A673 (cell line): ENCODE measurements at regions not wholly inside any gene's neighbourhood (a gene's known extent, or its start where the extent isn't known, plus 50 kb on each side); places are given as distances from the start of the nearest gene placed in this dataset.

Experiments used
- BruUV-seq: library from RNA; stranded (reverse); fragments of 400-500 nt; replicated peaks from 2 replicates; lab custom pipeline; 2021; lab: Mats Ljungman, UMichigan
- CTCF ChIA-PET: fragments of 300-600 bp; sonication (Branson Sonifier 250); formaldehyde crosslinking; loops from one replicate; lab custom pipeline; 2022; ENCODE audit warnings: antibody characterized with exemption; lab: Charles Lee
- POLR2A ChIA-PET: fragments of 300-600 bp; sonication (Branson Sonifier 250); formaldehyde crosslinking; loops from one replicate; lab custom pipeline; 2022; ENCODE audit warnings: antibody characterized with exemption; ENCODE audit not compliant: low non-redundant PET; lab: Charles Lee
- DNase-seq: peaks from one replicate; pipeline ENCODE4 v3.0.0-alpha.2; 2015; ENCODE audit warnings: low spot score
- H3K27ac ChIP-seq: fragments of 200-600 bp; sonication (generic); 2 replicates; pipeline ENCODE4 v1.5.1; 2016; ENCODE audit warnings: mixed run types, low read depth, mild to moderate bottlenecking, mixed read lengths, antibody characterized with exemption, low read length; ENCODE audit not compliant: poor library complexity, severe bottlenecking
- H3K27me3 ChIP-seq: fragments of 200-600 bp; sonication (generic); replicated peaks from 2 replicates; pipeline ENCODE4 v1.6.1; 2017; ENCODE audit warnings: mixed run types, low read depth, mild to moderate bottlenecking, mixed read lengths, antibody characterized with exemption, low read length; ENCODE audit not compliant: insufficient read depth, poor library complexity
- H3K36me3 ChIP-seq: fragments of 200-600 bp; sonication (generic); 2 replicates; pipeline ENCODE4 v1.6.1; 2016; ENCODE audit warnings: mixed run types, mild to moderate bottlenecking, mixed read lengths, antibody characterized with exemption, low read length; ENCODE audit not compliant: insufficient read depth, poor library complexity, severe bottlenecking
- H3K4me1 ChIP-seq: fragments of 200-600 bp; sonication (generic); 2 replicates; pipeline ENCODE4 v1.6.1; 2017; ENCODE audit warnings: mixed run types, mild to moderate bottlenecking, mixed read lengths, antibody characterized with exemption, low read length; ENCODE audit not compliant: insufficient read depth, poor library complexity, severe bottlenecking
- H3K4me3 ChIP-seq: fragments of 200-600 bp; sonication (generic); 2 replicates; pipeline ENCODE4 v1.5.1; 2016; ENCODE audit warnings: low read depth, mixed run types, mild to moderate bottlenecking, mixed read lengths, low read length; ENCODE audit not compliant: poor library complexity, severe bottlenecking
- H3K9me3 ChIP-seq: fragments of 200-600 bp; sonication (generic); 2 replicates; pipeline ENCODE4 v1.6.1; 2016; ENCODE audit warnings: mixed run types, low read depth, mild to moderate bottlenecking, mixed read lengths, antibody characterized with exemption, low read length; ENCODE audit not compliant: poor library complexity, severe bottlenecking
- EZH2 ChIP-seq: fragments of 200-600 bp; sonication (generic); IDR thresholded peaks from 2 replicates; pipeline ENCODE4 v1.6.1; 2017; ENCODE audit warnings: borderline replicate concordance, low read depth, mild to moderate bottlenecking, mixed read lengths, antibody characterized with exemption, low read length; ENCODE audit not compliant: poor library complexity, severe bottlenecking
- intact Hi-C: fragments of 100-400 bp; cut with micrococcal nuclease; formaldehyde crosslinking; loops from one replicate; pipeline ENCODE4 v1.10.0; 2022; ENCODE audit not compliant: unreplicated experiment
- TF ChIP-seq, protein P1 (sequence below): fragments of 300-800, 200-600 bp; sonication (generic); conservative IDR thresholded peaks from 2 replicates; pipeline ENCODE4 v1.5.1; 2017; ENCODE audit warnings: low read depth, mild to moderate bottlenecking, antibody characterized with exemption, low read length, moderate library complexity, mixed read lengths

DNA sequence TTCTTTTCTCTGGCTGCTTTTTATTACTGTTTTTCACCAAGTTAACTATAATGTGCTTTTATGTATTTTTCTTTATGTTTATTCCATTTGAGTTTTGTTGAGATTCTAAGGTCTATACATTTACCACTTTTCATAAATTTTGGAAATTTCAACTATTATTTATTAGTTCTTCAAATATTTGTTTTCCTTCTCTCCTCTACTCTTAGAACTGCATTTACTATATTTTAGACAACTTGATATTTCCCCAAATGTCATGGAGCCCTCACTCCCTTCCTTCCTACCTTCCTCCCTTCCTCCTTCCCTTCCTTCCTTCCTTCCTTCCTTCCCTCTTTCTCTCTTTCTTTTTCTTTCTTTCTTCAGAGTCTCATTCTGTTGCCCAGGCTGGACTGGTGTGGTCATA is 81.4 kb upstream of the TNIK start:
- no peak overlapping the region for H3K4me3 ChIP-seq
- ChIA-PET CTCF (no interaction called here), POLR2A (no interaction called here)
- no peaks in the 10 kb centered on the region for H3K9me3 ChIP-seq
- H3K27ac ChIP-seq = no peak overlapping the region
- intact Hi-C loops = no loop called here
- DNase-seq = no peak
- H3K4me1 ChIP-seq = no peaks in the 10 kb centered on the region
- no peaks in the 10 kb centered on the region for H3K36me3 ChIP-seq
- no peaks in the 10 kb centered on the region for H3K27me3 ChIP-seq
- TF ChIP-seq, protein P1, sequence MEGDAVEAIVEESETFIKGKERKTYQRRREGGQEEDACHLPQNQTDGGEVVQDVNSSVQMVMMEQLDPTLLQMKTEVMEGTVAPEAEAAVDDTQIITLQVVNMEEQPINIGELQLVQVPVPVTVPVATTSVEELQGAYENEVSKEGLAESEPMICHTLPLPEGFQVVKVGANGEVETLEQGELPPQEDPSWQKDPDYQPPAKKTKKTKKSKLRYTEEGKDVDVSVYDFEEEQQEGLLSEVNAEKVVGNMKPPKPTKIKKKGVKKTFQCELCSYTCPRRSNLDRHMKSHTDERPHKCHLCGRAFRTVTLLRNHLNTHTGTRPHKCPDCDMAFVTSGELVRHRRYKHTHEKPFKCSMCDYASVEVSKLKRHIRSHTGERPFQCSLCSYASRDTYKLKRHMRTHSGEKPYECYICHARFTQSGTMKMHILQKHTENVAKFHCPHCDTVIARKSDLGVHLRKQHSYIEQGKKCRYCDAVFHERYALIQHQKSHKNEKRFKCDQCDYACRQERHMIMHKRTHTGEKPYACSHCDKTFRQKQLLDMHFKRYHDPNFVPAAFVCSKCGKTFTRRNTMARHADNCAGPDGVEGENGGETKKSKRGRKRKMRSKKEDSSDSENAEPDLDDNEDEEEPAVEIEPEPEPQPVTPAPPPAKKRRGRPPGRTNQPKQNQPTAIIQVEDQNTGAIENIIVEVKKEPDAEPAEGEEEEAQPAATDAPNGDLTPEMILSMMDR = no peak
- TF ChIP-seq EZH2 = no peak
- BruUV-seq = no TSS peak

DNA sequence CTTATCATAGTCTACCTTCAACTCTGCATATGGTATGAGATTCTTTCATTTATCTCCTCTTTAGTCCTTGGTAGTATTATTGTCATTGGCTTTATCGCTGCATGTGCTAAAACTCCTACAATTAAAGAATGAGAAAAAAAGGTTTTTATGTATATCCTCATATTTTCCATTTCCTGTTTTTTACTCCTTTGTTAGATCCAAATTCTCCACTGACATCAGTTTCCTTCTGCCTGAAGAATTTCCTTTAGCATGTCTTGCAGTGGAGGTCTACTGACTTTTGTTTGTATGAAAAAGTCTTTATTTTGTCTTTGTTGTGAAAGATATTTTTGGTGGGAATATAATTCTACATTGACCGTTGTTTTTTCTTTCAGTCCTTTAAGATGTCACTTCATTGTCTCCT is 81.0 kb upstream of the TNIK start:
- no peaks in the 10 kb centered on the region for H3K9me3 ChIP-seq
- no peaks in the 10 kb centered on the region for H3K4me1 ChIP-seq
- H3K4me3 ChIP-seq = no peak overlapping the region
- no peak for DNase-seq
- H3K36me3 ChIP-seq = no peaks in the 10 kb centered on the region
- ChIA-PET CTCF (no interaction called here), POLR2A (no interaction called here)
- TF ChIP-seq, protein P1 = no peak
- no peak for TF ChIP-seq EZH2
- intact Hi-C loops = no loop called here
- no TSS peak for BruUV-seq
- no peak overlapping the region for H3K27ac ChIP-seq
- no peaks in the 10 kb centered on the region for H3K27me3 ChIP-seq

DNA sequence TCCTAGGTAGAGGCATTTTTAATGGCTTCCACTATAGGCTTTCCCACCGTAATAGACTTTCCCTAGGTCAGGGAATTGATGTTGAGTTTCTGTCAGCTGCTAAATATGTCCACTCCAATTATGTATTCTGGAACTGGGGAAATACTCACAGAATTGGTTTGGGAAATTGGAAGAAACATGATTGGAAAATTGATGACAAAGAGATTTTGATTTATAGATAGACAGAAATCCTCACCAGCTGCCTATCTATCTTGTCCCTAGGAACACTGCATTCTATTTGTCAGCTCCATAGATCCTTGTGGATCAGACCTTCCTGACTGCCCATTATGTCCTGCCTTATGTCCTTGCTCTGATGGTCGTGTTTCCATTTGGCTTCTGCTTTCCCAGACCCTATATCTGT is 75.6 kb upstream of the TNIK start:
- ChIA-PET CTCF (interaction anchor here (0.6 kb wide), 1 partner anchor 594 kb away, joined by 5 read pairs; no protein-coding TSS in a partner anchor), POLR2A (no interaction called here)
- no peak overlapping the region for H3K27ac ChIP-seq
- BruUV-seq = no TSS peak
- no peak for TF ChIP-seq EZH2
- TF ChIP-seq, protein P1 = no peak
- H3K9me3 ChIP-seq = no peaks in the 10 kb centered on the region
- H3K4me1 ChIP-seq = no peaks in the 10 kb centered on the region
- H3K4me3 ChIP-seq = no peak overlapping the region
- intact Hi-C loops = no loop called here
- no peaks in the 10 kb centered on the region for H3K27me3 ChIP-seq
- DNase-seq = no peak
- H3K36me3 ChIP-seq = no peaks in the 10 kb centered on the region
